ENCODE measurements at regions not wholly inside any gene's neighbourhood (a gene's known extent, or its start where the extent isn't known, plus 50 kb on each side); places are given as distances from the start of the nearest gene placed in this dataset.
"Not testable (repeated sequence)": the region's sequence is repeated elsewhere in the genome, so short reads cannot be mapped to it uniquely, and the experiment has no call there.

GRCh38 chr6:16043171-16044135 is 85.4 kb upstream of the MYLIP start:
- no peak overlapping the region for H3K27ac ChIP-seq (ENCODE audit: low read depth, low read length)
- H3K27me3 ChIP-seq (ENCODE audit: control insufficient read depth in 2 of 2, insufficient read depth in 2 of 2, low read length in 2 of 2) = no peaks in the 10 kb centered on the region
- no peaks in the 10 kb centered on the region for H3K4me1 Mint-ChIP-seq
- H3K27me3 Mint-ChIP-seq = peaks cover 0 to 5% (median 0%) of the 10 kb centered on the region in 5 donors
- ChIA-PET POLR2A (no interaction called here), CTCF (no interaction called here)
- no peaks in the 10 kb centered on the region for H3K9me3 ChIP-seq (ENCODE audit: control insufficient read depth in 2 of 3, low read length in 3 of 3)
- H3K4me3 ChIP-seq (ENCODE audit: low read length) = no peak overlapping the region
- H3K36me3 ChIP-seq (ENCODE audit: control insufficient read depth in 2 of 3, insufficient read depth in 3 of 3, low read length in 3 of 3) = no peaks in the 10 kb centered on the region
- H3K9me3 Mint-ChIP-seq = peaks cover 0 to 7% (median 2%) of the 10 kb centered on the region in 11 donors
- intact Hi-C loops (cut with micrococcal nuclease) = no loop called here
- no peak overlapping the region for H3K27ac Mint-ChIP-seq
- H3K4me3 Mint-ChIP-seq = no peak overlapping the region
- H3K36me3 Mint-ChIP-seq = peaks cover 0 to 3% (median 0%) of the 10 kb centered on the region in 5 donors
- ATAC-seq (no peak), DNase-seq (no peak)
- no peaks in the 10 kb centered on the region for H3K4me1 ChIP-seq (ENCODE audit: control insufficient read depth in 2 of 2, insufficient read depth in 2 of 2, low read length in 2 of 2)

GRCh38 chr6:16042751-16043150 is 86.1 kb upstream of the MYLIP start:
- CTCF ChIA-PET = interaction anchor here (0.7 kb wide), 1 partner anchor 31 kb away, joined by 3 read pairs; no protein-coding TSS in a partner anchor
- peaks cover 0 to 12% (median 4%) of the 10 kb centered on the region in 11 donors for H3K9me3 Mint-ChIP-seq
- Histone ChIP-seq H3K27me3 (ENCODE audit: control insufficient read depth in 2 of 2, insufficient read depth in 2 of 2, low read length in 2 of 2) (no peaks in the 10 kb centered on the region), H3K4me1 (ENCODE audit: control insufficient read depth in 2 of 2, insufficient read depth in 2 of 2, low read length in 2 of 2) (no peaks in the 10 kb centered on the region), H3K36me3 (ENCODE audit: control insufficient read depth in 2 of 3, insufficient read depth in 3 of 3, low read length in 3 of 3) (no peaks in the 10 kb centered on the region), H3K27ac (ENCODE audit: low read depth, low read length) (no peak overlapping the region), H3K9me3 (ENCODE audit: control insufficient read depth in 2 of 3, low read length in 3 of 3) (no peaks in the 10 kb centered on the region), H3K4me3 (ENCODE audit: low read length) (no peak overlapping the region)
- H3K27me3 Mint-ChIP-seq = peaks cover 0 to 5% (median 0%) of the 10 kb centered on the region in 5 donors
- H3K4me3 Mint-ChIP-seq = no peak overlapping the region
- H3K4me1 Mint-ChIP-seq = no peaks in the 10 kb centered on the region
- POLR2A ChIA-PET = no interaction called here
- H3K36me3 Mint-ChIP-seq = peaks cover 0 to 5% (median 0%) of the 10 kb centered on the region in 5 donors
- intact Hi-C loops (cut with micrococcal nuclease) = no loop called here
- DNase-seq (no peak), ATAC-seq (no peak)
- H3K27ac Mint-ChIP-seq = no peak overlapping the region

- Mint-ChIP-seq H3K9me3 (peaks cover 0 to 12% (median 4%) of the 10 kb centered on the region in 11 donors), H3K4me3 (no peak overlapping the region), H3K27me3 (peaks cover 0 to 5% (median 2%) of the 10 kb centered on the region in 5 donors), H3K36me3 (peaks cover 0 to 5% (median 0%) of the 10 kb centered on the region in 5 donors), H3K27ac (no peak overlapping the region), H3K4me1 (no peaks in the 10 kb centered on the region)
- CTCF ChIA-PET = no interaction called here
- Histone ChIP-seq H3K9me3 (ENCODE audit: control insufficient read depth in 2 of 3, low read length in 3 of 3) (no peaks in the 10 kb centered on the region), H3K36me3 (ENCODE audit: control insufficient read depth in 2 of 3, insufficient read depth in 3 of 3, low read length in 3 of 3) (no peaks in the 10 kb centered on the region), H3K4me1 (ENCODE audit: control insufficient read depth in 2 of 2, insufficient read depth in 2 of 2, low read length in 2 of 2) (no peaks in the 10 kb centered on the region), H3K27ac (ENCODE audit: low read depth, low read length) (no peak overlapping the region), H3K4me3 (ENCODE audit: low read length) (no peak overlapping the region), H3K27me3 (ENCODE audit: control insufficient read depth in 2 of 2, insufficient read depth in 2 of 2, low read length in 2 of 2) (no peaks in the 10 kb centered on the region)
- ATAC-seq = no peak
- intact Hi-C loops (cut with micrococcal nuclease) = no loop called here
- POLR2A ChIA-PET = no interaction called here
- DNase-seq = no peak
Observed at GRCh38 chr6:16041327-16041726, 87.6 kb upstream of the MYLIP start.

GRCh38 chr6:16040628-16040974 is 88.3 kb upstream of the MYLIP start:
- Mint-ChIP-seq H3K4me1 (no peaks in the 10 kb centered on the region), H3K4me3 (no peak overlapping the region), H3K27me3 (peaks cover 0 to 5% (median 4%) of the 10 kb centered on the region in 5 donors), H3K27ac (no peak overlapping the region), H3K36me3 (peaks cover 0 to 5% (median 0%) of the 10 kb centered on the region in 5 donors), H3K9me3 (peaks cover 0 to 12% (median 4%) of the 10 kb centered on the region in 11 donors)
- Histone ChIP-seq H3K27ac (ENCODE audit: low read depth, low read length) (no peak overlapping the region), H3K9me3 (ENCODE audit: control insufficient read depth in 2 of 3, low read length in 3 of 3) (no peaks in the 10 kb centered on the region), H3K27me3 (ENCODE audit: control insufficient read depth in 2 of 2, insufficient read depth in 2 of 2, low read length in 2 of 2) (no peaks in the 10 kb centered on the region), H3K36me3 (ENCODE audit: control insufficient read depth in 2 of 3, insufficient read depth in 3 of 3, low read length in 3 of 3) (no peaks in the 10 kb centered on the region), H3K4me3 (ENCODE audit: low read length) (no peak overlapping the region), H3K4me1 (ENCODE audit: control insufficient read depth in 2 of 2, insufficient read depth in 2 of 2, low read length in 2 of 2) (no peaks in the 10 kb centered on the region)
- DNase-seq (no peak), ATAC-seq (no peak)
- POLR2A ChIA-PET = no interaction called here
- intact Hi-C loops (cut with micrococcal nuclease) = no loop called here
- CTCF ChIA-PET = interaction anchor here (0.6 kb wide), 1 partner anchor 61 kb away, joined by 3 read pairs; no protein-coding TSS in a partner anchor

GRCh38 chr6:16039892-16040627 is 88.8 kb upstream of the MYLIP start:
- H3K36me3 ChIP-seq (ENCODE audit: control insufficient read depth in 2 of 3, insufficient read depth in 3 of 3, low read length in 3 of 3); H3K27me3 Mint-ChIP-seq; DNase-seq; H3K4me3 ChIP-seq (ENCODE audit: low read length); POLR2A ChIA-PET; intact Hi-C loops (cut with micrococcal nuclease); H3K27me3 ChIP-seq (ENCODE audit: control insufficient read depth in 2 of 2, insufficient read depth in 2 of 2, low read length in 2 of 2); H3K9me3 ChIP-seq (ENCODE audit: control insufficient read depth in 2 of 3, low read length in 3 of 3); H3K27ac ChIP-seq (ENCODE audit: low read depth, low read length); H3K4me3 Mint-ChIP-seq; ATAC-seq; H3K36me3 Mint-ChIP-seq; H3K27ac Mint-ChIP-seq; H3K4me1 Mint-ChIP-seq; H3K4me1 ChIP-seq (ENCODE audit: control insufficient read depth in 2 of 2, insufficient read depth in 2 of 2, low read length in 2 of 2): not testable (repeated sequence)
- H3K9me3 Mint-ChIP-seq = peaks cover 0 to 13% (median 2%) of the 10 kb centered on the region in 11 donors
- CTCF ChIA-PET = interaction anchor here (0.6 kb wide), 1 partner anchor 61 kb away, joined by 3 read pairs; no protein-coding TSS in a partner anchor

- peaks cover 0 to 13% (median 2%) of the 10 kb centered on the region in 11 donors for H3K9me3 Mint-ChIP-seq
- CTCF ChIA-PET = no interaction called here
- Histone ChIP-seq H3K4me3 (ENCODE audit: low read length) (no peak overlapping the region), H3K9me3 (ENCODE audit: control insufficient read depth in 2 of 3, low read length in 3 of 3) (no peaks in the 10 kb centered on the region), H3K36me3 (ENCODE audit: control insufficient read depth in 2 of 3, insufficient read depth in 3 of 3, low read length in 3 of 3) (no peaks in the 10 kb centered on the region), H3K27ac (ENCODE audit: low read depth, low read length) (no peak overlapping the region), H3K4me1 (ENCODE audit: control insufficient read depth in 2 of 2, insufficient read depth in 2 of 2, low read length in 2 of 2) (no peaks in the 10 kb centered on the region), H3K27me3 (ENCODE audit: control insufficient read depth in 2 of 2, insufficient read depth in 2 of 2, low read length in 2 of 2) (no peaks in the 10 kb centered on the region)
- no peak for ATAC-seq
- H3K27ac Mint-ChIP-seq = no peak overlapping the region
- peaks cover 0 to 5% (median 0%) of the 10 kb centered on the region in 5 donors for H3K36me3 Mint-ChIP-seq
- no peak overlapping the region for H3K4me3 Mint-ChIP-seq
- no peaks in the 10 kb centered on the region for H3K4me1 Mint-ChIP-seq
- H3K27me3 Mint-ChIP-seq = peaks cover 0 to 7% (median 4%) of the 10 kb centered on the region in 5 donors
- intact Hi-C loops (cut with micrococcal nuclease) = no loop called here
- POLR2A ChIA-PET = no interaction called here
- no peak for DNase-seq
Observed at GRCh38 chr6:16038938-16039337, 89.9 kb upstream of the MYLIP start.
